ENCODE measurements at regions not wholly inside any gene's neighbourhood (a gene's known extent, or its start where the extent isn't known, plus 50 kb on each side); places are given as distances from the start of the nearest gene placed in this dataset.

GRCh38 chr5:115072266-115073064 lies 97.2 kb downstream of the TRIM36 start:
- DNase-seq (ENCODE audit: low spot score): peak; percentile 35

GRCh38 chr5:115070737-115071136 lies 99.0 kb downstream of the TRIM36 start:
- no peak for DNase-seq (ENCODE audit: low spot score)

- peak; percentile 58 for DNase-seq (ENCODE audit: low spot score)
These were observed 100.4 kb downstream of the TRIM36 start for GRCh38 chr5:115069087-115069968.

- DNase-seq (ENCODE audit: low spot score): no peak
These were observed 101.2 kb downstream of the TRIM36 start for GRCh38 chr5:115068239-115069086.

- no peak for DNase-seq (ENCODE audit: low spot score)
These were observed 105.3 kb downstream of the TRIM36 start for GRCh38 chr5:115064380-115064779.

- no peak for DNase-seq (ENCODE audit: low spot score)
These were observed 115.2 kb downstream of the TRIM36 start for GRCh38 chr5:115054387-115054951.

GRCh38 chr5:115052948-115053347 lies 116.8 kb downstream of the TRIM36 start:
- no peak for DNase-seq (ENCODE audit: low spot score)

GRCh38 chr5:115050866-115051265 lies 118.8 kb downstream of the TRIM36 start:
- DNase-seq (ENCODE audit: low spot score): no peak

- DNase-seq (ENCODE audit: low spot score): no peak
These were observed 135.8 kb downstream of the TRIM36 start for GRCh38 chr5:115033861-115034260.

- DNase-seq (ENCODE audit: low spot score): peak; percentile 15
These were observed 141.2 kb downstream of the TRIM36 start for GRCh38 chr5:115028557-115028956.

GRCh38 chr5:115024922-115025321 lies 144.8 kb downstream of the TRIM36 start:
- DNase-seq (ENCODE audit: low spot score): no peak

- DNase-seq (ENCODE audit: low spot score): no peak
These were observed 147.4 kb downstream of the TRIM36 start for GRCh38 chr5:115022303-115022702.

- DNase-seq (ENCODE audit: low spot score): no peak
These were observed 153.1 kb downstream of the TRIM36 start for GRCh38 chr5:115016646-115017045.

- DNase-seq (ENCODE audit: low spot score): no peak
These were observed 170.5 kb downstream of the TRIM36 start for GRCh38 chr5:114999176-114999575.

GRCh38 chr5:114989512-114989911 lies 180.2 kb downstream of the TRIM36 start:
- DNase-seq (ENCODE audit: low spot score): no peak

GRCh38 chr5:114988096-114988495 lies 181.6 kb downstream of the TRIM36 start:
- no peak for DNase-seq (ENCODE audit: low spot score)

- no peak for DNase-seq (ENCODE audit: low spot score)
These were observed 184.9 kb downstream of the TRIM36 start for GRCh38 chr5:114984796-114985195.

GRCh38 chr5:114981111-114981510 lies 188.6 kb downstream of the TRIM36 start:
- no peak for DNase-seq (ENCODE audit: low spot score)

GRCh38 chr5:114977979-114978573 lies 191.6 kb downstream of the TRIM36 start:
- DNase-seq (ENCODE audit: low spot score): no peak

- DNase-seq (ENCODE audit: low spot score): no peak
These were observed 200.2 kb downstream of the TRIM36 start for GRCh38 chr5:114969482-114969881.

- no peak for DNase-seq (ENCODE audit: low spot score)
These were observed 212.3 kb downstream of the TRIM36 start for GRCh38 chr5:114957384-114957783.
